Breast epithelium (tissue), 3 donors: ENCODE measurements at regions not wholly inside any gene's neighbourhood (a gene's known extent, or its start where the extent isn't known, plus 50 kb on each side); places are given as distances from the start of the nearest gene placed in this dataset.
A peak's percentile ranks its signal among the peaks of the same experiment; 100 is the strongest.

Experiments used
- POLR2AphosphoS5 ChIP-seq, 3 donors: sonication (generic); formaldehyde crosslinking; IDR thresholded peaks; one replicate each; pipeline ENCODE4 v1.6.1; 2017; ENCODE audit warnings: antibody characterized with exemption in 3 of 3
- TF ChIP-seq, protein P1 (sequence below), 3 donors: fragments of 450-650 bp; IDR thresholded peaks; one replicate each; pipeline ENCODE4 v1.5.1; 2016 to 2017; ENCODE audit warnings: antibody characterized with exemption in 3 of 3, mild to moderate bottlenecking in 3 of 3, moderate library complexity in 3 of 3

DNA sequence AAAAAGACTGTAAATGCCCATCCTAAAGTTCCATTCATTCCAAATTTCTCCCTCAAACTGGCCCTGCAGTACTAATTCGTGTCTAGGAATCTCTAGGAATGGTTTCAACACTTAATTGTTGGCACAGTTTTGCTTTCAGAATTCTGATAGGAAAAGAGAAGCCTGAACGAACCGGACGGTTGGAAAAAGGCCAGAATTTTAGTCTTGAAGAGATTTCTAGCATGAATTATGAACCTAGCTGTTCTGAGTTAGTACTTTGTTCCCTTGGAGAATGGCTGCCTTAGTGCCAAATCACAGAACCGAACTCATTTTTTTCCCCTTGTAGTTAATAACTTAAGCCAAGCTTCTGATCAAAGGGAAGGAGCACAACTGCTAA, 262.6 kb downstream of the ADAMTS20 start:
- peak in 1 of 3 donors; percentile 39 for TF ChIP-seq POLR2AphosphoS5 (IDR thresholded peaks at IDR 0.05)
- TF ChIP-seq, protein P1, sequence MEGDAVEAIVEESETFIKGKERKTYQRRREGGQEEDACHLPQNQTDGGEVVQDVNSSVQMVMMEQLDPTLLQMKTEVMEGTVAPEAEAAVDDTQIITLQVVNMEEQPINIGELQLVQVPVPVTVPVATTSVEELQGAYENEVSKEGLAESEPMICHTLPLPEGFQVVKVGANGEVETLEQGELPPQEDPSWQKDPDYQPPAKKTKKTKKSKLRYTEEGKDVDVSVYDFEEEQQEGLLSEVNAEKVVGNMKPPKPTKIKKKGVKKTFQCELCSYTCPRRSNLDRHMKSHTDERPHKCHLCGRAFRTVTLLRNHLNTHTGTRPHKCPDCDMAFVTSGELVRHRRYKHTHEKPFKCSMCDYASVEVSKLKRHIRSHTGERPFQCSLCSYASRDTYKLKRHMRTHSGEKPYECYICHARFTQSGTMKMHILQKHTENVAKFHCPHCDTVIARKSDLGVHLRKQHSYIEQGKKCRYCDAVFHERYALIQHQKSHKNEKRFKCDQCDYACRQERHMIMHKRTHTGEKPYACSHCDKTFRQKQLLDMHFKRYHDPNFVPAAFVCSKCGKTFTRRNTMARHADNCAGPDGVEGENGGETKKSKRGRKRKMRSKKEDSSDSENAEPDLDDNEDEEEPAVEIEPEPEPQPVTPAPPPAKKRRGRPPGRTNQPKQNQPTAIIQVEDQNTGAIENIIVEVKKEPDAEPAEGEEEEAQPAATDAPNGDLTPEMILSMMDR (IDR thresholded peaks at IDR 0.05), result no peak
